ENCODE measurements at regions not wholly inside any gene's neighbourhood (a gene's known extent, or its start where the extent isn't known, plus 50 kb on each side); places are given as distances from the start of the nearest gene placed in this dataset.

DNA sequence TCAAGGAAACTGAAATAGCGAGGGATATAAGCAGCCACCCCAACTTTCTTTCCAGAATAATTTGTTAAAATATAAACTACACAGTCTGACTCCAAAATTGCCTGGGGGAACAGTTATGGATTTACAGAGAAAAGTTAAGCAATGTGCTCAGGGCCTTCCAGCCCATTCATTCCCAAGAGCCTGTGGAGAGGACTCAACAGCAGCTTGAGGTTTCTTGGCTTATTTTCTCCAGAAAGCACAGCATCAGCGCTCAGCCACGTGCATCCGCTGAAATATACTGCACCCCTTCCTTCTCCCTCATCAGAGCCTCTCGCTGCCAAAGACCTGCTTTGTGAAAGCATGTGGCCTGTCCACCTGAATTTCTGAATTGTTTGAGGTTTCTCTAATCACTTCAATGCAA, 375.2 kb upstream of the VWC2 start:
- no peaks in the 10 kb centered on the region for H3K9me3 ChIP-seq
- DNase-seq: no peak
- TF ChIP-seq, protein P1, sequence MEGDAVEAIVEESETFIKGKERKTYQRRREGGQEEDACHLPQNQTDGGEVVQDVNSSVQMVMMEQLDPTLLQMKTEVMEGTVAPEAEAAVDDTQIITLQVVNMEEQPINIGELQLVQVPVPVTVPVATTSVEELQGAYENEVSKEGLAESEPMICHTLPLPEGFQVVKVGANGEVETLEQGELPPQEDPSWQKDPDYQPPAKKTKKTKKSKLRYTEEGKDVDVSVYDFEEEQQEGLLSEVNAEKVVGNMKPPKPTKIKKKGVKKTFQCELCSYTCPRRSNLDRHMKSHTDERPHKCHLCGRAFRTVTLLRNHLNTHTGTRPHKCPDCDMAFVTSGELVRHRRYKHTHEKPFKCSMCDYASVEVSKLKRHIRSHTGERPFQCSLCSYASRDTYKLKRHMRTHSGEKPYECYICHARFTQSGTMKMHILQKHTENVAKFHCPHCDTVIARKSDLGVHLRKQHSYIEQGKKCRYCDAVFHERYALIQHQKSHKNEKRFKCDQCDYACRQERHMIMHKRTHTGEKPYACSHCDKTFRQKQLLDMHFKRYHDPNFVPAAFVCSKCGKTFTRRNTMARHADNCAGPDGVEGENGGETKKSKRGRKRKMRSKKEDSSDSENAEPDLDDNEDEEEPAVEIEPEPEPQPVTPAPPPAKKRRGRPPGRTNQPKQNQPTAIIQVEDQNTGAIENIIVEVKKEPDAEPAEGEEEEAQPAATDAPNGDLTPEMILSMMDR (IDR thresholded peaks at IDR 0.05): no peak
- no peak overlapping the region for H3K27ac ChIP-seq
- H3K36me3 ChIP-seq: no peaks in the 10 kb centered on the region
- H3K4me3 ChIP-seq: no peak overlapping the region
- ATAC-seq: no peak
- intact Hi-C loops (cut with DNase I): no loop called here
- no peaks in the 10 kb centered on the region for H3K27me3 ChIP-seq (ENCODE audit: low read depth)
- H3K4me1 ChIP-seq: no peaks in the 10 kb centered on the region

DNA sequence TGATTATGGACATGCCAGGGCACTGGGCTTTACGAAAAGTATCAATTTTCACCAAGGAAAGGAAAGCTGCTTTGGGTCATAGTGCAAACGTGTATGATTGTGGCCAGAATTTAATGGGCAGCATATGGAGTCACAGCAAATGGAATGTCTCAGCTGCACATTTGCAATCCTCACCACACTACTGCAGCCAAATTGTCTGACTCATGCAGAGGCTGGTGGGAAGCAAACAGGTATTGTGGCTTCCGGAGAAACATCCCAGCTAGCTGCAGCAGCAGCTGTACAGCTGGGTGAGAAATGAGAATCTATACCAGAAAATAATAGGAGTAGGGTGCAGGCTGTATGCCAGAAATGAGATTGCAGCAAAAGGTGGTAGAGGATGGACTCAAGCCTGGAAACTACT, 374.7 kb upstream of the VWC2 start:
- no peaks in the 10 kb centered on the region for H3K4me1 ChIP-seq
- H3K27ac ChIP-seq: no peak overlapping the region
- DNase-seq (no peak), ATAC-seq (no peak)
- no peaks in the 10 kb centered on the region for H3K36me3 ChIP-seq
- intact Hi-C loops (cut with DNase I): no loop called here
- H3K27me3 ChIP-seq (ENCODE audit: low read depth): no peaks in the 10 kb centered on the region
- H3K4me3 ChIP-seq: no peak overlapping the region
- no peaks in the 10 kb centered on the region for H3K9me3 ChIP-seq
- TF ChIP-seq, protein P1 (IDR thresholded peaks at IDR 0.05): no peak

- Histone ChIP-seq H3K4me1 (no peaks in the 10 kb centered on the region), H3K36me3 (no peaks in the 10 kb centered on the region), H3K4me3 (no peak overlapping the region), H3K9me3 (no peaks in the 10 kb centered on the region), H3K27ac (no peak overlapping the region), H3K27me3 (ENCODE audit: low read depth) (no peaks in the 10 kb centered on the region)
- intact Hi-C loops (cut with DNase I): no loop called here
- DNase-seq: no peak
- TF ChIP-seq, protein P1 (IDR thresholded peaks at IDR 0.05): no peak
- ATAC-seq: no peak
Measured at GRCh38 chr7:49400891-49401550, 372.4 kb upstream of the VWC2 start.

DNA sequence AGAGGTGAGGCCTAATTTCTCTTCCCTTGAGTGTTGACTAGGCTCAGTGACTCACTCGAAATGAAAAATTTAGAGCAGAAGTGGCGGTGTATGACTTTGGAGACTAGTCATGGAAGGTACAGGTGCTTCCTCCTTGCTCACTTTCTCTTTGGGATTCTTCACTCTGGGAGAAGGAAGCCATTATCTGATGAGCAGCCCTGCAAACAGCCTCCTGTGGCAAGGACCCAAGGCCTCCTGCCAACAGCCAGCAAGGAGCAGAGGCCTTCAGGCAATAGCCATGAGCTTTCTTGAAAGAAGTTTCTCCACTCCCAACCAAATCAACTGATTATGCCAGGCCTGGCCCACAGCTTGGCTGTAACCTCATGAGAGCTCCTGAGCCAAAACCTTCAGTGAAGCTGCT, 369.6 kb upstream of the VWC2 start:
- Histone ChIP-seq H3K27ac (no peak overlapping the region), H3K4me1 (no peaks in the 10 kb centered on the region), H3K4me3 (no peak overlapping the region), H3K36me3 (no peaks in the 10 kb centered on the region), H3K27me3 (ENCODE audit: low read depth) (no peaks in the 10 kb centered on the region), H3K9me3 (no peaks in the 10 kb centered on the region)
- intact Hi-C loops (cut with DNase I): no loop called here
- no peak for DNase-seq
- TF ChIP-seq, protein P1 (IDR thresholded peaks at IDR 0.05): no peak
- ATAC-seq: no peak

DNA sequence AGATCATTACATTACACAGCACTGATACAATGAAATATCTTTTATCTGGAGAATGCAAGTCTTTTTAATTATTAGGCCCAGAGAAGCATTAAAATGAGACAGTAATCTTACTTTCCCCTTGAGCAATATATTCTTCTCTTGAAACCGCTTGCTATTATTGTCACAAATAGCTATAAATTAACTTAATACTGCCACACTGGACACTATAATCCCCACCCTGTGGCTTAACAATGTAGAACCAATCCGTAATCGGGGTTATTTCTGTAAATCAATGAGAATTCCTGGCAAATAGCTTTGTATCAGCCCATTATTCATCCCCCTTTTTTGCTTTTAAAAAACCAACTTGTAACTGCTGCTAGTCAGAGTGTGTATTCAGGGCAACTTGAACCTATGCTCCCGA, 366.2 kb upstream of the VWC2 start:
- Histone ChIP-seq H3K4me1 (no peaks in the 10 kb centered on the region), H3K27me3 (ENCODE audit: low read depth) (no peaks in the 10 kb centered on the region), H3K9me3 (no peaks in the 10 kb centered on the region), H3K4me3 (no peak overlapping the region), H3K27ac (no peak overlapping the region), H3K36me3 (no peaks in the 10 kb centered on the region)
- TF ChIP-seq, protein P1 (IDR thresholded peaks at IDR 0.05): no peak
- DNase-seq (no peak), ATAC-seq (no peak)
- intact Hi-C loops (cut with DNase I): no loop called here
